ENCODE measurements at regions not wholly inside any gene's neighbourhood (a gene's known extent, or its start where the extent isn't known, plus 50 kb on each side); places are given as distances from the start of the nearest gene placed in this dataset.

- intact Hi-C loops (cut with micrococcal nuclease) (no loop called here), dilution Hi-C loops (cut with MboI; ENCODE audit: extremely low pct_ligation_motif_present, low sequenced_read_pairs) (no loop called here)
- Histone ChIP-seq H3K9me3 (replicated peaks; ENCODE audit: control insufficient read depth, insufficient read depth, low read length) (no peaks in the 10 kb centered on the region), H3K36me3 (ENCODE audit: control insufficient read depth in 2 of 2, extremely low read depth in 1 of 2, insufficient read depth in 2 of 2, low read length in 2 of 2) (no peaks in the 10 kb centered on the region), H3K4me1 (ENCODE audit: control insufficient read depth, extremely low read depth, insufficient read depth, low read length) (no peaks in the 10 kb centered on the region), H3K27me3 (ENCODE audit: control insufficient read depth in 2 of 2, insufficient read depth in 2 of 2, low read length in 2 of 2) (peaks cover 0 to 9% of the 10 kb centered on the region in 2 experiments), H3K79me2 (ENCODE audit: control insufficient read depth, insufficient read depth, low read length) (no peaks in the 10 kb centered on the region), H3K27ac (ENCODE audit: insufficient read depth, low read depth, low read length) (no peak overlapping the region), H3K9me1 (replicated peaks; ENCODE audit: control insufficient read depth, extremely low read depth, insufficient read depth, low read length) (no peaks in the 10 kb centered on the region), H3K4me3 (replicated peaks in 1 of 3; ENCODE audit: insufficient read depth in 1 of 3, low read depth in 1 of 3, low read length in 3 of 3) (no peak overlapping the region), H3K4me2 (ENCODE audit: insufficient read depth, low read length) (no peak overlapping the region), H2AFZ (ENCODE audit: low read depth, low read length) (no peak overlapping the region), H4K20me1 (replicated peaks; ENCODE audit: control insufficient read depth, extremely low read depth, insufficient read depth, low read length) (no peaks in the 10 kb centered on the region), H3K9ac (replicated peaks; ENCODE audit: extremely low read depth, insufficient read depth, low read length) (no peak overlapping the region)
- ChIA-PET POLR2A (no interaction called here), CTCF (interaction anchor here (1.1 to 2.2 kb wide), 2 partner anchors 31 to 72 kb away, joined by 3 to 10 read pairs; no protein-coding TSS in a partner anchor)
- TF ChIP-seq, protein P1, sequence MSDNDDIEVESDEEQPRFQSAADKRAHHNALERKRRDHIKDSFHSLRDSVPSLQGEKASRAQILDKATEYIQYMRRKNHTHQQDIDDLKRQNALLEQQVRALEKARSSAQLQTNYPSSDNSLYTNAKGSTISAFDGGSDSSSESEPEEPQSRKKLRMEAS (IDR thresholded peaks at IDR 0.05; ENCODE audit: insufficient read depth, insufficient read length) = no peak
- TF ChIP-seq, protein P2, sequence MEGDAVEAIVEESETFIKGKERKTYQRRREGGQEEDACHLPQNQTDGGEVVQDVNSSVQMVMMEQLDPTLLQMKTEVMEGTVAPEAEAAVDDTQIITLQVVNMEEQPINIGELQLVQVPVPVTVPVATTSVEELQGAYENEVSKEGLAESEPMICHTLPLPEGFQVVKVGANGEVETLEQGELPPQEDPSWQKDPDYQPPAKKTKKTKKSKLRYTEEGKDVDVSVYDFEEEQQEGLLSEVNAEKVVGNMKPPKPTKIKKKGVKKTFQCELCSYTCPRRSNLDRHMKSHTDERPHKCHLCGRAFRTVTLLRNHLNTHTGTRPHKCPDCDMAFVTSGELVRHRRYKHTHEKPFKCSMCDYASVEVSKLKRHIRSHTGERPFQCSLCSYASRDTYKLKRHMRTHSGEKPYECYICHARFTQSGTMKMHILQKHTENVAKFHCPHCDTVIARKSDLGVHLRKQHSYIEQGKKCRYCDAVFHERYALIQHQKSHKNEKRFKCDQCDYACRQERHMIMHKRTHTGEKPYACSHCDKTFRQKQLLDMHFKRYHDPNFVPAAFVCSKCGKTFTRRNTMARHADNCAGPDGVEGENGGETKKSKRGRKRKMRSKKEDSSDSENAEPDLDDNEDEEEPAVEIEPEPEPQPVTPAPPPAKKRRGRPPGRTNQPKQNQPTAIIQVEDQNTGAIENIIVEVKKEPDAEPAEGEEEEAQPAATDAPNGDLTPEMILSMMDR (IDR thresholded peaks at IDR 0.05; ENCODE audit: extremely low read depth in 1 of 2, insufficient read depth in 1 of 2, low read depth in 1 of 2, low read length in 2 of 2) = no peak
- TF ChIP-seq MYC (IDR thresholded peaks at IDR 0.05; ENCODE audit: low read depth, low read length) (no peak), POLR2A (IDR thresholded peaks at IDR 0.05; ENCODE audit: low read depth, low read length) (no peak), JUN (IDR thresholded peaks at IDR 0.05; ENCODE audit: borderline replicate concordance, insufficient read depth, insufficient read length, low read depth) (no peak), POLR2AphosphoS5 (IDR thresholded peaks at IDR 0.05; ENCODE audit: insufficient read depth, low read depth, low read length) (no peak), GATA2 (IDR thresholded peaks at IDR 0.05; ENCODE audit: insufficient read depth, insufficient read length, low read depth, low read length) (no peak), EZH2 (IDR thresholded peaks at IDR 0.05; ENCODE audit: borderline replicate concordance, low read depth, low read length, severe bottlenecking) (no peak), FOS (IDR thresholded peaks at IDR 0.05; ENCODE audit: borderline replicate concordance, insufficient read depth, low read length) (no peak)
- no peak for DNase-seq (ENCODE audit: low read depth, low spot score)
- no TSS peak for BruUV-seq (replicated peaks)
- FAIRE-seq = no peak
Measured at GRCh38 chr9:92171281-92171680, 56.1 kb upstream of the SPTLC1 start.

All from endothelial cell of umbilical vein (primary cell).